ENCODE measurements at regions not wholly inside any gene's neighbourhood (a gene's known extent, or its start where the extent isn't known, plus 50 kb on each side); places are given as distances from the start of the nearest gene placed in this dataset.
"Not testable (repeated sequence)": the region's sequence is repeated elsewhere in the genome, so short reads cannot be mapped to it uniquely, and the experiment has no call there.

- H3K27me3 ChIP-seq (ENCODE audit: control insufficient read depth, insufficient read depth, low read length) = peaks cover 3% of the 10 kb centered on the region
- Mint-ChIP-seq H3K27me3 (ENCODE audit: low read depth in 2 of 2) (peaks cover 16 to 41% of the 10 kb centered on the region in 2 donors), H3K4me3 (no peak overlapping the region), H3K4me1 (no peaks in the 10 kb centered on the region), H3K27ac (no peak overlapping the region), H3K9me3 (no peaks in the 10 kb centered on the region), H3K36me3 (no peaks in the 10 kb centered on the region)
- TF ChIP-seq CTCF (IDR thresholded peaks at IDR 0.05) = no peak
- intact Hi-C loops (cut with micrococcal nuclease) = no loop called here
- no peaks in the 10 kb centered on the region for H3K9me3 ChIP-seq (ENCODE audit: control insufficient read depth, insufficient read depth, low read length)
- 100% methylated on average over 1 of the region's 2 CpGs for WGBS (ENCODE audit: insufficient coverage)
- H3K4me1 ChIP-seq (ENCODE audit: control insufficient read depth, insufficient read depth, low read length) = no peaks in the 10 kb centered on the region
- no peak overlapping the region for H3K4me3 ChIP-seq (ENCODE audit: low read length)
- DNase-seq (no peak), ATAC-seq (no peak)
- no peaks in the 10 kb centered on the region for H3K36me3 ChIP-seq (ENCODE audit: control insufficient read depth, insufficient read depth, low read length)
- no peak overlapping the region for H3K27ac ChIP-seq (ENCODE audit: low read length)
Observed at GRCh38 chr3:150124142-150124541, 153.4 kb upstream of the PFN2 start.

GRCh38 chr3:150123249-150123648 lies 152.6 kb upstream of the PFN2 start:
- ATAC-seq; H3K4me1 ChIP-seq (ENCODE audit: control insufficient read depth, insufficient read depth, low read length); H3K4me3 Mint-ChIP-seq; H3K36me3 ChIP-seq (ENCODE audit: control insufficient read depth, insufficient read depth, low read length); H3K4me3 ChIP-seq (ENCODE audit: low read length); H3K27me3 ChIP-seq (ENCODE audit: control insufficient read depth, insufficient read depth, low read length); H3K36me3 Mint-ChIP-seq; intact Hi-C loops (cut with micrococcal nuclease); DNase-seq; H3K27ac Mint-ChIP-seq; H3K9me3 Mint-ChIP-seq; H3K4me1 Mint-ChIP-seq; H3K9me3 ChIP-seq (ENCODE audit: control insufficient read depth, insufficient read depth, low read length); H3K27ac ChIP-seq (ENCODE audit: low read length): not testable (repeated sequence)
- WGBS (ENCODE audit: insufficient coverage) = 8% methylated on average over 2 of the region's 2 CpGs
- peaks cover 16 to 43% of the 10 kb centered on the region in 2 donors for H3K27me3 Mint-ChIP-seq (ENCODE audit: low read depth in 2 of 2)

- ATAC-seq = no peak
- Mint-ChIP-seq H3K4me3 (no peak overlapping the region), H3K36me3 (no peaks in the 10 kb centered on the region), H3K27ac (no peak overlapping the region), H3K4me1 (no peaks in the 10 kb centered on the region), H3K9me3 (no peaks in the 10 kb centered on the region), H3K27me3 (ENCODE audit: low read depth in 2 of 2) (peaks cover 14 to 41% of the 10 kb centered on the region in 2 donors)
- no peaks in the 10 kb centered on the region for H3K36me3 ChIP-seq (ENCODE audit: control insufficient read depth, insufficient read depth, low read length)
- WGBS (ENCODE audit: insufficient coverage) = 71% methylated on average over 1 of the region's 1 CpG
- H3K4me1 ChIP-seq (ENCODE audit: control insufficient read depth, insufficient read depth, low read length) = no peaks in the 10 kb centered on the region
- intact Hi-C loops (cut with micrococcal nuclease) = no loop called here
- no peaks in the 10 kb centered on the region for H3K27me3 ChIP-seq (ENCODE audit: control insufficient read depth, insufficient read depth, low read length)
- TF ChIP-seq CTCF (IDR thresholded peaks at IDR 0.05) = no peak
- H3K4me3 ChIP-seq (ENCODE audit: low read length) = no peak overlapping the region
- no peaks in the 10 kb centered on the region for H3K9me3 ChIP-seq (ENCODE audit: control insufficient read depth, insufficient read depth, low read length)
- no peak for DNase-seq
- no peak overlapping the region for H3K27ac ChIP-seq (ENCODE audit: low read length)
Observed at GRCh38 chr3:150118219-150118618, 147.5 kb upstream of the PFN2 start.

- no peaks in the 10 kb centered on the region for H3K9me3 Mint-ChIP-seq
- Histone ChIP-seq H3K4me1 (ENCODE audit: control insufficient read depth, insufficient read depth, low read length) (no peaks in the 10 kb centered on the region), H3K36me3 (ENCODE audit: control insufficient read depth, insufficient read depth, low read length) (no peaks in the 10 kb centered on the region), H3K9me3 (ENCODE audit: control insufficient read depth, insufficient read depth, low read length) (no peaks in the 10 kb centered on the region), H3K27ac (ENCODE audit: low read length) (no peak overlapping the region), H3K4me3 (ENCODE audit: low read length) (no peak overlapping the region), H3K27me3 (ENCODE audit: control insufficient read depth, insufficient read depth, low read length) (no peaks in the 10 kb centered on the region)
- H3K27me3 Mint-ChIP-seq (ENCODE audit: low read depth in 2 of 2) = peaks cover 14 to 41% of the 10 kb centered on the region in 2 donors
- no peaks in the 10 kb centered on the region for H3K36me3 Mint-ChIP-seq
- ATAC-seq = no peak
- TF ChIP-seq CTCF (IDR thresholded peaks at IDR 0.05) = no peak
- intact Hi-C loops (cut with micrococcal nuclease) = no loop called here
- no peak for DNase-seq
- 96% methylated on average over 1 of the region's 1 CpG for WGBS (ENCODE audit: insufficient coverage)
- H3K4me3 Mint-ChIP-seq = no peak overlapping the region
- no peaks in the 10 kb centered on the region for H3K4me1 Mint-ChIP-seq
- no peak overlapping the region for H3K27ac Mint-ChIP-seq
Observed at GRCh38 chr3:150117076-150117475, 146.4 kb upstream of the PFN2 start.

Measured in natural killer cell (primary cell).